Neural cell (in vitro differentiated cells): ENCODE measurements at regions not wholly inside any gene's neighbourhood (a gene's known extent, or its start where the extent isn't known, plus 50 kb on each side); places are given as distances from the start of the nearest gene placed in this dataset.

Experiments used
- EP300 ChIP-seq: fragments of 450-650 bp; conservative IDR thresholded peaks from 2 replicates; pipeline ENCODE4 v1.6.1; 2014; ENCODE audit warnings: antibody characterized with exemption, mild to moderate bottlenecking, moderate library complexity; ENCODE audit not compliant: poor library complexity, severe bottlenecking
- EZH2 ChIP-seq: fragments of 200-600, 300-800 bp; shearing (Covaris generic), sonication (generic); IDR thresholded peaks from 2 replicates; pipeline ENCODE4 v1.6.1; 2014; ENCODE audit warnings: antibody characterized with exemption, low read length, borderline replicate concordance, mild to moderate bottlenecking; ENCODE audit not compliant: insufficient read depth, poor library complexity, severe bottlenecking
- MXI1 ChIP-seq: fragments of 450-650 bp; conservative IDR thresholded peaks from 2 replicates; pipeline ENCODE4 v1.6.1; 2014; ENCODE audit warnings: antibody characterized with exemption, mild to moderate bottlenecking; ENCODE audit not compliant: poor library complexity, severe bottlenecking
- POLR2AphosphoS5 ChIP-seq: IDR thresholded peaks from 2 replicates; pipeline ENCODE4 v1.6.1; 2012
- RAD21 ChIP-seq: fragments of 450-650 bp; conservative IDR thresholded peaks from 2 replicates; pipeline ENCODE4 v1.6.1; 2014; ENCODE audit warnings: antibody characterized with exemption, mild to moderate bottlenecking, moderate library complexity
- TAF1 ChIP-seq: IDR thresholded peaks from 2 replicates; pipeline ENCODE4 v1.6.1; 2012; ENCODE audit warnings: low read depth
- TF ChIP-seq, protein P1 (sequence below): fragments of 450-650 bp; IDR thresholded peaks from 2 replicates; pipeline ENCODE4 v1.5.1; 2014; ENCODE audit warnings: antibody characterized with exemption, mild to moderate bottlenecking, moderate library complexity; ENCODE audit not compliant: poor library complexity, severe bottlenecking

DNA sequence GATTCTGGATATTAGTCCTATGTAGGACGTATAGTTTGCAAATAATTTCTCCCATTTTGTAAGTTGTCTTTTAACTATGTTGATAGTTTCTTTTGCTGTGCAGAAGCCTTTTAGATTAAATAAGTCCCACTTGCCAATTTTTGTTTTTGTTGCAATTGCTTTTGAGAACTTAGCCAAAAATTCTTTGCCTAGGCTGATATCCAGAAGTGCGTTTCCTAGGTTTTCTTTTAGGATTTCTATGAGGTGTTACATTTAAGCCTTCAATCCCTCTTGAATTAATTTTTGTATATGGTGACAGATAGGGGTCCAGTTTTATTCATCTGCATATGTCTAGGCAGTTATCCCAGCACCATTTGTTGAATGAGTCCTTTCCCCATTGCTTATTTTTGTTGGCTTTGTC is 264.4 kb upstream of the OR4E1 start:
- no peak for TF ChIP-seq POLR2AphosphoS5
- TF ChIP-seq, protein P1, sequence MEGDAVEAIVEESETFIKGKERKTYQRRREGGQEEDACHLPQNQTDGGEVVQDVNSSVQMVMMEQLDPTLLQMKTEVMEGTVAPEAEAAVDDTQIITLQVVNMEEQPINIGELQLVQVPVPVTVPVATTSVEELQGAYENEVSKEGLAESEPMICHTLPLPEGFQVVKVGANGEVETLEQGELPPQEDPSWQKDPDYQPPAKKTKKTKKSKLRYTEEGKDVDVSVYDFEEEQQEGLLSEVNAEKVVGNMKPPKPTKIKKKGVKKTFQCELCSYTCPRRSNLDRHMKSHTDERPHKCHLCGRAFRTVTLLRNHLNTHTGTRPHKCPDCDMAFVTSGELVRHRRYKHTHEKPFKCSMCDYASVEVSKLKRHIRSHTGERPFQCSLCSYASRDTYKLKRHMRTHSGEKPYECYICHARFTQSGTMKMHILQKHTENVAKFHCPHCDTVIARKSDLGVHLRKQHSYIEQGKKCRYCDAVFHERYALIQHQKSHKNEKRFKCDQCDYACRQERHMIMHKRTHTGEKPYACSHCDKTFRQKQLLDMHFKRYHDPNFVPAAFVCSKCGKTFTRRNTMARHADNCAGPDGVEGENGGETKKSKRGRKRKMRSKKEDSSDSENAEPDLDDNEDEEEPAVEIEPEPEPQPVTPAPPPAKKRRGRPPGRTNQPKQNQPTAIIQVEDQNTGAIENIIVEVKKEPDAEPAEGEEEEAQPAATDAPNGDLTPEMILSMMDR = no peak
- no peak for TF ChIP-seq MXI1
- no peak for TF ChIP-seq RAD21
- TF ChIP-seq TAF1 = no peak
- no peak for TF ChIP-seq EP300
- no peak for TF ChIP-seq EZH2
